ENCODE measurements at regions not wholly inside any gene's neighbourhood (a gene's known extent, or its start where the extent isn't known, plus 50 kb on each side); places are given as distances from the start of the nearest gene placed in this dataset.
"Not testable (repeated sequence)": the region's sequence is repeated elsewhere in the genome, so short reads cannot be mapped to it uniquely, and the experiment has no call there.

DNA sequence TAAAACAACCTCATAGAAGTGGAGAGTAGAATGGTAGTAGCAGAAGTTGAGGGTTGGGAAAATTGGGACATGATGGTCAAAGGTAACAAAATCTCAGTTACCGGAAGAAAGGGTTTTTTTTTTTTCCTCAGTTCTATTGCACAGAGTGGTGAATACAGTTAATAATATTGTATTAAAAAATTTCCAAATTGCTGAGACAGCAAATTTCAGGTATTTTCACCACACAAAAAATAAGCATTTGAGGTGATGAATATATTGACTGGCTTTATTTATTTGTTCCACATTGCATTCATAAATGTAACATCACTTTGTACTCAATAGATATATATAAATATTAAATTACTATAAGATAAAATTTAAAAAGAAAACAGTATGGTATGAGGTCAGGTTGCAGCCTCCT lies 373.8 kb downstream of the ETV1 start:
- H3K27me3 ChIP-seq (ENCODE audit: insufficient read depth, low read length) = no peaks in the 10 kb centered on the region
- no peak overlapping the region for H2AFZ ChIP-seq (ENCODE audit: low read depth, low read length)
- no peaks in the 10 kb centered on the region for H3K4me1 ChIP-seq (ENCODE audit: insufficient read depth, low read length)
- no peaks in the 10 kb centered on the region for H3K36me3 ChIP-seq (ENCODE audit: insufficient read depth, low read length)
- H3K9me3 ChIP-seq (ENCODE audit: low read length) = no peaks in the 10 kb centered on the region
- H3K4me3 ChIP-seq (ENCODE audit: low read length) = no peak overlapping the region

DNA sequence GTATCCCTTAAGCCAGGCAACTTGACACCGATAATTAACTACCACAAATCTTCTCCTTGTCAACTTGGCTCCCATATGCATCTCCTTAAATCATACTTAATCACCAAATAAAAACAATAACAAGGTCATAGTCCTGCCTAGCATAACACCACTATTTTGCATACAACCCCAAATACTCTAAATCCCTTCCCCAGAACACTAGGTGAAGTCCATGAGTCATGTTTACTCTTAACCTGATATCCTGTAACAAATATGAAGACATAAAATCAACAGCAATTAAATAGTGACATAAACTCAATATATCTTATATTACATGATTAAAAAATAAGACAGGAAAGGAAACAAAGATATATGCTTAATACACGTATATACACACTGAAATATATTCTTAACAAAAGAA lies 362.0 kb downstream of the ETV1 start:
- no peaks in the 10 kb centered on the region for H3K27me3 ChIP-seq (ENCODE audit: insufficient read depth, low read length)
- no peaks in the 10 kb centered on the region for H3K9me3 ChIP-seq (ENCODE audit: low read length)
- no peak overlapping the region for H3K4me3 ChIP-seq (ENCODE audit: low read length)
- H2AFZ ChIP-seq (ENCODE audit: low read depth, low read length) = no peak overlapping the region
- H3K36me3 ChIP-seq (ENCODE audit: insufficient read depth, low read length) = no peaks in the 10 kb centered on the region
- no peaks in the 10 kb centered on the region for H3K4me1 ChIP-seq (ENCODE audit: insufficient read depth, low read length)

DNA sequence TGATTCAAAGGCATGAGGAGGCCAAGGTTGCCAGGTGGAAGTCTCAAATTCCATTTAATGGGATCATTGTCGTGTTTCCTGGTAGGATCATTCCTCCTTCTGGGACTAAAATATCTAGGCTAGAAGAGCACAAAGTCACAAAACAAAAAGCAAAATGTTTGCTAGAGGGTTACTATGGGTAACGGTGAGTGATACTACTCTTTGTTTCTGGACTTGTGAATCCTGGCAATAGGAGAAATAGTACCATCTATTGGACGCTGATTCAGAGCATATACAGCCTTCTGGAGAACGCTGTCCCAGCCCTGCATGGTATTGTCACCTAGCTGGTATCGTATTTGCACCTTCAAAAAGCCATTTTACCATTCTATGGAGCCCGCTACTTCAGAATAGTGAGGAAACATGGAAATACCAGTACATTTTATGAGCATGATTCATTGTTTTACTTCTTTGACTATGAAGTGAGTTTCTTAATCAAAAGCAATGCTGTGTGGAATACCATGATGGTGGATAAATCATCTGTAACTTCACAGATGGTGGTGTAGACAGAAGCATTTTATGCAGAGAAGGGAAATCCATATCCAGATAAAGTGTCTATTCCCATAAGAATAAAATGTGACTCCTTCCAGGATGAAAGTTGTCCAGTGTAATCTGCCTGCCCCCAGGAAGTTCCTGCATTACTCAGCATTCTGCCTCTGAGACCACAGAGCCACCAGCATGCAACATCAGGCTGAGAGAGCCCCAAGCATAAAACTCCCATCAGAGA lies 361.0 kb downstream of the ETV1 start:
- Histone ChIP-seq H3K27me3 (ENCODE audit: insufficient read depth, low read length) (no peaks in the 10 kb centered on the region), H3K4me3 (ENCODE audit: low read length) (no peak overlapping the region), H2AFZ (ENCODE audit: low read depth, low read length) (no peak overlapping the region), H3K9me3 (ENCODE audit: low read length) (no peaks in the 10 kb centered on the region), H3K4me1 (ENCODE audit: insufficient read depth, low read length) (no peaks in the 10 kb centered on the region), H3K36me3 (ENCODE audit: insufficient read depth, low read length) (no peaks in the 10 kb centered on the region)

DNA sequence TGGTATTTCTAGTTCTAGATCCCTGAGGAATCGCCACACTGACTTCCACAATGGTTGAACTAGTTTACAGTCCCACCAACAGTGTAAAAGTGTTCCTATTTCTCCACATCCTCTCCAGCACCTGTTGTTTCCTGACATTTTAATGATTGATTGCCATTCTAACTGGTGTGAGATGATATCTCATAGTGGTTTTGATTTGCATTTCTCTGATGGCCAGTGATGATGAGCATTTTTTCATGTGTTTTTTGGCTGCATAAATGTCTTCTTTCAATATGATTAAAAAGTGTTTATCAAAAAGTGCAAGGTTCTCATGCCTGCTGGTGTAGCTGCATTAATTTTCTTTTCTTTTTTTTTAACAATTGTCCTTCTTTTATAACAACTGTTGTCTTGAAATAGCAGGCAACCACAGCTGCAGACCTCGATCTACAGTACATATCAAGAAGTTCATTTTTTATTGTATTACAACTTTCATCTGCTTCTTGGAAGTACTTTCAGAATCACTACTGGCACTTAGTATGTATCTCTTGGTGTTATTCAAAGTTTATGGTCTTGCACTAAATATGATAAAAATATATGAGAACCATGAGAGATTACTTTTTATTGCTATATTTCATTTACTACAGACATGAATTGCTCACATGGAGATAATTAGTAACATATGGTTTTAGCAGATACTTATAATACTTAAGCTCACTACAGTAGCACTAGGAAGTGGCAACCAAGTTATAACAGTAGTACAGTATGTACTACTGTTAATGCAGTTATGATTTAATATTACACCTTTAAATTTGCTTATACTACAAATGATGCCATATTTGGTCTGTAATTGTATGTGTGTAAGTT lies 358.0 kb downstream of the ETV1 start:
- H3K4me3 ChIP-seq (ENCODE audit: low read length); H3K4me1 ChIP-seq (ENCODE audit: insufficient read depth, low read length); H3K36me3 ChIP-seq (ENCODE audit: insufficient read depth, low read length); H2AFZ ChIP-seq (ENCODE audit: low read depth, low read length); H3K9me3 ChIP-seq (ENCODE audit: low read length); H3K27me3 ChIP-seq (ENCODE audit: insufficient read depth, low read length): not testable (repeated sequence)

DNA sequence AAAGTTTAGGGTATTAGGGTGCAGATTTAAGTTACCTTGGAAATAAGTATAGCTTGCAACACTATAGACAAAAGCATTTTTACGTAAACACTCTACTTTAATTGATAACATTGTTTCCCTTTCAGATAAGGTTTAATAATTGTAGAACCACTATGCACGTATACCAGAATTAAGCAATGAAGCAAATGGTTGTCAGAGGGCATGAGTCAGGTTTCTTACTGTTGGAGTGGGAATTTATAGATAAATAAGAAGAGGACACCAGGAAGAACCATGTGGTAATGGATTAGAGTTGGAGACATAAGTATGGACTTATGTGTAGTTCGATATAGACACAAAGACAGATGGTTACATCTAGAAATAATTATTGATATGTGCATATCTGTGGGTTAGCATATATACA lies 355.6 kb downstream of the ETV1 start:
- Histone ChIP-seq H3K4me1 (ENCODE audit: insufficient read depth, low read length) (no peaks in the 10 kb centered on the region), H3K36me3 (ENCODE audit: insufficient read depth, low read length) (no peaks in the 10 kb centered on the region), H3K9me3 (ENCODE audit: low read length) (no peaks in the 10 kb centered on the region), H2AFZ (ENCODE audit: low read depth, low read length) (no peak overlapping the region), H3K4me3 (ENCODE audit: low read length) (no peak overlapping the region), H3K27me3 (ENCODE audit: insufficient read depth, low read length) (no peaks in the 10 kb centered on the region)

DNA sequence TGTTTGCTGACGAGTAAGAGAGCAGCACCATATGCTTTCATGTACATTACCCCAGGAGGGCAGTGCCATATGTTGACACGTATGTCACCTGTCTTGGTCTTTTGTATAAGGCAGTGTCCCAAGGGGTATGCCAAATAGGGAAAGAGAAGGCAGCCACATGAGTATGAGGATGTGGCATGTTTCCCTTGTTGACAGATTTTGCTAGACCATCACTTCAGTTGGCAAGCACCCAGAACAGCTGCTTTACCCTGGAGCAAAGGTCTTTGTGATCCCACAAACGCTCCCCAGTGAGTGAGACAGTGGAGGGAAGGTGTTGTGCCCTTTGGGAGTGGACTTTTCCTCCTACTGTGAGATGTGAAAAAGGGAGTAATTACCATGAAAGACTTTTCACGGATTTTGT lies 350.1 kb downstream of the ETV1 start:
- H2AFZ ChIP-seq (ENCODE audit: low read depth, low read length) = no peak overlapping the region
- no peaks in the 10 kb centered on the region for H3K27me3 ChIP-seq (ENCODE audit: insufficient read depth, low read length)
- no peaks in the 10 kb centered on the region for H3K36me3 ChIP-seq (ENCODE audit: insufficient read depth, low read length)
- H3K4me1 ChIP-seq (ENCODE audit: insufficient read depth, low read length) = no peaks in the 10 kb centered on the region
- no peaks in the 10 kb centered on the region for H3K9me3 ChIP-seq (ENCODE audit: low read length)
- no peak overlapping the region for H3K4me3 ChIP-seq (ENCODE audit: low read length)

DNA sequence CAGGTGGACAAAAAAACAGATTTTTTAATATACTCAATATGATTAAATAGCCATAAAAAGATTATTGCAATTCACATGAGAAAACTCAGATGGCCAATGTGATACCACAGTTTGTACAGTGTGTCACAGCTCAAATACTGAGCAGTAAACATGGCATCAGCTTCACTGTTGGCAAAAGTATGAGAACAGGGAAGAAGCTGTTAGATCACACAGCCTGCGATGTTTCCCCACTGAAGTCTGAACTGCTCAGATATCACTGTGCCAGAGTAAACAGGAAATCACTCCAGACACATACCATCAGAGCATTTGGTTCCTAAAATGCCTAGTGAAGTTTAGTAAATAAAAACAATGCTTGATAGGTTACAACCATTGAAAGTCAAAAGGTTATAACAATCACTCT lies 347.8 kb downstream of the ETV1 start:
- H3K27me3 ChIP-seq (ENCODE audit: insufficient read depth, low read length) = no peaks in the 10 kb centered on the region
- no peaks in the 10 kb centered on the region for H3K9me3 ChIP-seq (ENCODE audit: low read length)
- H3K4me1 ChIP-seq (ENCODE audit: insufficient read depth, low read length) = no peaks in the 10 kb centered on the region
- no peak overlapping the region for H3K4me3 ChIP-seq (ENCODE audit: low read length)
- no peaks in the 10 kb centered on the region for H3K36me3 ChIP-seq (ENCODE audit: insufficient read depth, low read length)
- H2AFZ ChIP-seq (ENCODE audit: low read depth, low read length) = no peak overlapping the region

DNA sequence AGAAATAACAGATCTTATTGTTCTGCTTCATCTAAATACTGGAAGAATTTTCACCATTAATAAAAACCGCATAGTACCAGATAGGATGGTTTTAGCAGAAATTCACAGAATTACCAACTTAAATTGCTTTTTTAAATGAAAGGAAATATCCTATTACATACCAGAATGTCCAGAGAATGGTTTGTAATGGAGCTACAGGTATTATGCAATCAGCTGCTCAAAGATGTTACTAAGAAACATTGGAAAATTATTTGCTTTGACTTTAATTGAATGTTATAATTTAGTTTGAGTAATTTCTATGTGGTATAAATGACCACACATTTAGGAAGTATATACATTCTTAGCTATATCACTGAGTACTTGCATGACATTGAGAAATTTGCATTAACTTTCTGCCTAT lies 338.3 kb downstream of the ETV1 start:
- Histone ChIP-seq H3K36me3 (ENCODE audit: insufficient read depth, low read length) (no peaks in the 10 kb centered on the region), H3K9me3 (ENCODE audit: low read length) (no peaks in the 10 kb centered on the region), H3K27me3 (ENCODE audit: insufficient read depth, low read length) (no peaks in the 10 kb centered on the region)

DNA sequence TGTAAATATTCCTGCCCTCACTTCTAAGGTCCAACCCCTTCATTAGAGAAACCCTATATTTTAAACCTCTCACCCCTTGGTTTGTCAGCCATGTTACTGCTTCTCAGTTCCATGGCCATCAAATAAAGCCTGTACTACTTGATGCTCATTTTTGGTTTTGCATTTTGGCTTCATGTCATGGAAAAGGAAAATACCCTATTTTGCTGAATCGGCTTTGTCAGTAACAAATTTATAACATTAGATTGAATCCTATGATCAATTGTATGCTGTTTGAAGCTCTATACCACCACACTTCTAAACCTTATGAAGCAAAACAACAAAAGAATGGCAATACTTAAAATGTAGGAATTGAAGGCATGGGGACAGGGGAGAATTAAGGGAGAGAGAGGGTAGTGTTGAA lies 333.1 kb downstream of the ETV1 start:
- Histone ChIP-seq H3K36me3 (ENCODE audit: insufficient read depth, low read length) (no peaks in the 10 kb centered on the region), H3K4me3 (ENCODE audit: low read length) (no peak overlapping the region), H2AFZ (ENCODE audit: low read depth, low read length) (peak overlapping the region; percentile 36), H3K27me3 (ENCODE audit: insufficient read depth, low read length) (no peaks in the 10 kb centered on the region), H3K4me1 (ENCODE audit: insufficient read depth, low read length) (no peaks in the 10 kb centered on the region), H3K9me3 (ENCODE audit: low read length) (no peaks in the 10 kb centered on the region)

More for the DNA sequence above, 338.3 kb downstream of the ETV1 start:
- no peaks in the 10 kb centered on the region for H3K4me1 ChIP-seq (ENCODE audit: insufficient read depth, low read length)
- H3K4me3 ChIP-seq (ENCODE audit: low read length) = no peak overlapping the region
- no peak overlapping the region for H2AFZ ChIP-seq (ENCODE audit: low read depth, low read length)

DNA sequence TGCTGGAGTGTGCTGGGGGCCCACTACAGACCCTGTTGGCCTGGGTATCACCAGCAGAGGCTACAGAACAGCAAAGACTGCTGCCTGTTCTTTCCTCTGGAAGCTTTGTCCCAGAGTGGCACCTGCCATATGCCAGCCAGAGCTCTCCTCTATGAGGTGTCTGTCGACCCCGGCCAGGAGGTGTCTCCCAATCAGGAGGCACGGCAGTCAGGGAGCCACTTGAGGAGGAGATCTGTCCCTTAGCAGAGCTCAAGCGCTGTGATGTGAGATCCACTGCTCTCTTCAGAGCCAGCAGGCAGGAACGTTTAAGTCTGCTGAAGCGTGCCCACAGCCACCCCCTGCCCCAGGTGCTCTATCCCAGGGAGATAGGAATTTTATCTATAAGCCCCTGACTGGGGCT lies 316.2 kb downstream of the ETV1 start:
- Histone ChIP-seq H3K9me3 (ENCODE audit: low read length) (no peaks in the 10 kb centered on the region), H3K4me3 (ENCODE audit: low read length) (no peak overlapping the region), H3K27me3 (ENCODE audit: insufficient read depth, low read length) (no peaks in the 10 kb centered on the region), H2AFZ (ENCODE audit: low read depth, low read length) (no peak overlapping the region), H3K4me1 (ENCODE audit: insufficient read depth, low read length) (no peaks in the 10 kb centered on the region), H3K36me3 (ENCODE audit: insufficient read depth, low read length) (no peaks in the 10 kb centered on the region)

DNA sequence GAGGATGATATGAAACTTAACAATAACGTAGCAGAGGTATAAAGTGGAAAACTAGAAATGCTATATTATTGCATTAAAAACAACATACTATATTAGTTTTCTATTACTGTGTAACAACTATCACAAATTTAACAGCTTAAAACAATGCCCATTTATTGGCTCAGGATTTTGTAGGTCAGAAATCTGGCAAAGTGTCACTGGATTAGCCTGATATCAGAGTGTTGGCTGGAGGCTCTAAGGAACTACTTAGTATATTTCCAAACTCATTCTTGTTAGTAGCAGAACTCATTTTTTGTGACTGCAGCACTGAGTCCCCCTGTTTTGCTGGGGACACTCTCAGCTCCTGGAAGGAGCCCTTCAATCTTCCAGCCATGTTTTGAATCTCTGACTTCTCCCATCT lies 306.8 kb downstream of the ETV1 start:
- Histone ChIP-seq H3K36me3 (ENCODE audit: insufficient read depth, low read length) (no peaks in the 10 kb centered on the region), H3K9me3 (ENCODE audit: low read length) (no peaks in the 10 kb centered on the region), H3K4me1 (ENCODE audit: insufficient read depth, low read length) (no peaks in the 10 kb centered on the region), H3K4me3 (ENCODE audit: low read length) (no peak overlapping the region), H3K27me3 (ENCODE audit: insufficient read depth, low read length) (no peaks in the 10 kb centered on the region), H2AFZ (ENCODE audit: low read depth, low read length) (no peak overlapping the region)

DNA sequence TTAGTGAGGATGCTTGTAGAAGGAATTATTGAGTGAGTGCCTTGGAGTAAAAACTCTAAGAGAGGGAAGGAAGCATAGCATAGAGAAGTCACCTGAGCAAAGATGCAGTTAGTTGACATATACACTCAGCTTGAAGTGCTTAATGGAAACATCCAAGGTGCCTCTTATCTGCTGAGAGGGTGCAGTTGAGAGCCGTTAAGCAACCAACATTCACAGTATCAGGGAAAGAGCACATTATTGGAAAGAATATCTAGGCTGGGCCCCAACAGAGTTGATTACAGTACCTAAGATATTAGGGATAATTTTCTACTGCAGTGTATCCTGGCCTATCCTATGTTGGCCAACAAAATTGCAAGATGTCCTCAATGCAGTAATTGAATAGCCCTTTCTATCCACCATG lies 302.0 kb downstream of the ETV1 start:
- Histone ChIP-seq H3K9me3 (ENCODE audit: low read length) (no peaks in the 10 kb centered on the region), H3K36me3 (ENCODE audit: insufficient read depth, low read length) (no peaks in the 10 kb centered on the region), H3K4me3 (ENCODE audit: low read length) (no peak overlapping the region), H3K27me3 (ENCODE audit: insufficient read depth, low read length) (no peaks in the 10 kb centered on the region), H3K4me1 (ENCODE audit: insufficient read depth, low read length) (no peaks in the 10 kb centered on the region), H2AFZ (ENCODE audit: low read depth, low read length) (no peak overlapping the region)

DNA sequence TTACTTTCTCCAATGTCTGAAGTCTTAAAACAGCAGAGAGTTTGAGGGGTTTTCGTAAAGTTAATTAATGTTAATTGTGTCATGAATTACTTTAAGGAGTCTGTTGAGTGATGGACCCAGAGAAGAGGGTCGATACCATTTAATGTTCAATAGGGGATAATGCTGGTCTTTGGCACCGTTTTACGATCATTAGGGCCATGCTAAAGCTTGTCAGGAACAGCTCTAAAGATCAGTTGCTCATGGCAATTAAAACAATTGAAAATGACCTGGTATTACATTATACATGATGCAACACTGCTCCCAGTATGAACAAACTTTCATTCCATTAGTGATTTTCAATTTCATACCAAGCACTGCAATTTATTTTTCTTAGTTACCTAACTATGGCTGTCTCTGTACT lies 296.9 kb downstream of the ETV1 start:
- Histone ChIP-seq H2AFZ (ENCODE audit: low read depth, low read length) (no peak overlapping the region), H3K4me3 (ENCODE audit: low read length) (no peak overlapping the region), H3K27me3 (ENCODE audit: insufficient read depth, low read length) (no peaks in the 10 kb centered on the region), H3K4me1 (ENCODE audit: insufficient read depth, low read length) (no peaks in the 10 kb centered on the region), H3K36me3 (ENCODE audit: insufficient read depth, low read length) (no peaks in the 10 kb centered on the region), H3K9me3 (ENCODE audit: low read length) (no peaks in the 10 kb centered on the region)

Measured in neuron (in vitro differentiated cells).